ENCODE measurements at regions not wholly inside any gene's neighbourhood (a gene's known extent, or its start where the extent isn't known, plus 50 kb on each side); places are given as distances from the start of the nearest gene placed in this dataset.

DNA sequence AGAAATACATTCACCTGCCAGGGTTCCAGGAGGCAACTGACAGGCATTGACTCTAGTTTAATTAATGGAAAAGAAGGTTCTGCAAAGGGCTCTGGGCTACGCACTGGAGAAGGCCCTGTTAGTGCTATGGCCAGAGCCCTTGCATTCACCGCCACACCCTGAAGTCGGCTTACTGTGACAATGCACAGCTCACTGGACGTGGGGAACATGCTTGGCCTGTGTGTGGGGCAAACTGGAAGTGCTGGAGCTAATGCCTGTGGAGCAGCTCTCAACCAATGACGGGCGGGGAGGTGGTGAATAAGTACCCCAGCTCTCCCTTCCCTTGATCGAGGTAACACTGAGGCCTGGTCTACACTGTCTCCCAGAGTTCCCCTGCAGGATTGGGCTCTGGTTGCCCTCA is 209.8 kb downstream of the HAUS1 start:
- TF ChIP-seq CTCF (IDR thresholded peaks at IDR 0.05 in 4 of 5, conservative IDR thresholded peaks at IDR 0.05 in 1 of 5), result no peak
- TF ChIP-seq POLR2A (IDR thresholded peaks at IDR 0.05), result no peak
